ENCODE measurements at regions not wholly inside any gene's neighbourhood (a gene's known extent, or its start where the extent isn't known, plus 50 kb on each side); places are given as distances from the start of the nearest gene placed in this dataset.
"Not testable (repeated sequence)": the region's sequence is repeated elsewhere in the genome, so short reads cannot be mapped to it uniquely, and the experiment has no call there.

DNA sequence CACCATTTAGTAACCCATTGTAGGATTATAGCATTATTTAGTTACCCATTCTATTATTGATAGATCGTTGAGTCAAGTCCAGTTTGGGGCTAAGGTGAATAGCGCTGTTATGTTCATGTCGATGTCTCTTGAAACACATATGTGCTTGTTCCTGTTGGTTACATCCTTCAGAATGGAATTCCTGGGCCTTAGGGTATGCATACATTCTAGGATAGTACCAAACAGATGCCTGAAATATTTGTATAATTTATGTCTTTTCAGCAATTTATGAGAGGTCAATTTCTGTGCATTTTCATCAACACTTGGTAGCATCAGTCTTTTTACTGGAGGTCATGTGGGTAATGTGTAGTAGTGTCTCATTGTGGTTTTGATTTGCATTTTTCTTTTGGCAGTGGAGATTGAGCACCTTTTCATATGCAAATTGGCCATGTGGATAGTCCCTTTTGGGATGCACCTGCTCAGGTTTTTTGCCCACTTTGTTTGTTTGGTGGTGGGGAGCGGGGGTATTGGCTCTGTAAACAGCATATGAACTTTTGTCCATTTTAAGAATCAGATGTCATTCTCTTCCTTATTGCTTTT lies 104.2 kb downstream of the CDRT15L2 start:
- H3K4me3 ChIP-seq (ENCODE audit: extremely low read depth, insufficient read depth, low read length, poor library complexity, severe bottlenecking); H3K9me3 ChIP-seq (ENCODE audit: control insufficient read depth, low read length); H3K4me1 ChIP-seq (ENCODE audit: control insufficient read depth, insufficient read depth, low read length, poor library complexity, severe bottlenecking); H3K36me3 ChIP-seq (ENCODE audit: control insufficient read depth, insufficient read depth, low read length); H3K27ac ChIP-seq (ENCODE audit: low read depth, low read length, severe bottlenecking): not testable (repeated sequence)
- WGBS, 2 experiments (ENCODE audit: insufficient coverage in 2 of 2): 93% methylated on average over 3 of the region's 4 CpGs; no CpG with 5 or more reads in 1 of the 2 experiments

DNA sequence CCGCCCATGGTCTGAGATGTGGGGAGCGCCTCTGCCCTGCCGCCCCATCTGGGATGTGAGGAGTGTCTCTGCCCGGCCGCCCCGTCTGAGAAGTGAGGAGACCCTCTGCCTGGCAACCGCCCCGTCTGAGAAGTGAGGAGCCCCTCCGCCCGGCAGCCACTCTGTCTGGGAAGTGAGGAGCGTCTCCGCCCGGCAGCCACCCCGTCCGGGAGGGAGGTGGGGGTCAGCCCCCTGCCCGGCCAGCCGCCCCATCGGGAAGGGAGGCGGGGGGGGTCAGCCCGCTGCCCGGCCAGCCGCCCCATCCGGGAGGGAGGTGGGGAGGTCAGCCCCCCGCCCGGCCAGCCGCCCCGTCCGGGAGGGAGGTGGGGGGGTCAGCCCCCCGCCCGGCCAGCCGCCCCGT lies 105.5 kb downstream of the CDRT15L2 start:
- H3K4me1 ChIP-seq (ENCODE audit: control insufficient read depth, insufficient read depth, low read length, poor library complexity, severe bottlenecking); H3K27ac ChIP-seq (ENCODE audit: low read depth, low read length, severe bottlenecking); H3K9me3 ChIP-seq (ENCODE audit: control insufficient read depth, low read length); H3K4me3 ChIP-seq (ENCODE audit: extremely low read depth, insufficient read depth, low read length, poor library complexity, severe bottlenecking); H3K36me3 ChIP-seq (ENCODE audit: control insufficient read depth, insufficient read depth, low read length): not testable (repeated sequence)
- 88% methylated on average over 8 of the region's 32 CpGs; no CpG with 5 or more reads in 1 of the 2 experiments for WGBS, 2 experiments (ENCODE audit: insufficient coverage in 2 of 2)

DNA sequence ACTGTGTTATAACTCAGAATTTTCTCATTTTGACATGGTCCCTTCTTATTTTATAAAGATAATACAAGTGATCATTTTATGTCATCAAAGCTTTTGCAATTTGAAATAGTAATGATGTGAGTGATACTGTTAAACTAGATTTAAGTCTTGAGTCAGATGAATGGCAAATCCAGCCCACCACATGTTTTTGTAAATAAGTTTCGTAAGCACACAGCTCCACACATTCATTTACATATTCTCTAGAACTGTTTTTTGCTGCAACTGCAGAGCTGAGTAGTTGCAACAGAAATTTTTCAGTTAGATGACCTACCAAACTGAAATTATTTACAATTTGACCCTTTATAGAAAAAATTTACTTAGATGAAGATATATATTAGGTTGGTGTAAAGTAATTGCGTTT lies 108.1 kb downstream of the CDRT15L2 start:
- not testable (repeated sequence) for H3K4me1 ChIP-seq (ENCODE audit: control insufficient read depth, insufficient read depth, low read length, poor library complexity, severe bottlenecking); H3K36me3 ChIP-seq (ENCODE audit: control insufficient read depth, insufficient read depth, low read length); H3K4me3 ChIP-seq (ENCODE audit: extremely low read depth, insufficient read depth, low read length, poor library complexity, severe bottlenecking); H3K27ac ChIP-seq (ENCODE audit: low read depth, low read length, severe bottlenecking); H3K9me3 ChIP-seq (ENCODE audit: control insufficient read depth, low read length)
- WGBS, 2 experiments (ENCODE audit: insufficient coverage in 2 of 2): no CpG with 5 or more reads among the region's 2 CpGs

DNA sequence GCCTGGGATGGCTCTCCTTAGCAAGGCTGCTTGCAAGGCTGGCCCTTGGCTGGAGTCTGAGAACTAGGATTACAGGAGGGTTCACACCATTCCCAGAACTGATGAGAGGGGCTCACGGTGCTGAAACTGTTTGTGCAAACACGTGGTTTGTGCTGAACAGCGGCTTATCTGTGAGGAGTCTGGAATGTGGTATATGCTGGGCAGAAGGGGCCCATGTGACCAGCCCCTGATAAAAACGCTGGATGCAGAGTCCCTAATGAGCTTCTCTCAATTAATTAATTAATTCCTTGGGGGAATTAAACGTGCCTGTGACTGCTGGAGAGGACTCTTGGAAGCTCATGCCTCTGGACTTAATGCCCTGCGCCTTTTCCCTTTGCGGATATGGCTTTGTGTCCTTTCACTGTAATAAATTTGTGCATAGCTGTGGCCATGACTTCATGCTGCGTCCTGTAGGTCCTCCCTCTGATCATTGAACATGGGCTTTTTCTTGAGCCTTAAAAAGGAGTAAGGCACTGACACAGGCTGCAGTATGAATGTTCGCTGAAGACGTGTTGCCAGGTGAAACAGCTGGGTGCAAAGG lies 109.7 kb downstream of the CDRT15L2 start:
- H3K4me3 ChIP-seq (ENCODE audit: extremely low read depth, insufficient read depth, low read length, poor library complexity, severe bottlenecking); H3K27ac ChIP-seq (ENCODE audit: low read depth, low read length, severe bottlenecking); H3K9me3 ChIP-seq (ENCODE audit: control insufficient read depth, low read length); H3K36me3 ChIP-seq (ENCODE audit: control insufficient read depth, insufficient read depth, low read length); H3K4me1 ChIP-seq (ENCODE audit: control insufficient read depth, insufficient read depth, low read length, poor library complexity, severe bottlenecking): not testable (repeated sequence)
- 81 to 98% methylated on average over 6 to 7 of the region's 10 CpGs for WGBS, 2 experiments (ENCODE audit: insufficient coverage in 2 of 2)

DNA sequence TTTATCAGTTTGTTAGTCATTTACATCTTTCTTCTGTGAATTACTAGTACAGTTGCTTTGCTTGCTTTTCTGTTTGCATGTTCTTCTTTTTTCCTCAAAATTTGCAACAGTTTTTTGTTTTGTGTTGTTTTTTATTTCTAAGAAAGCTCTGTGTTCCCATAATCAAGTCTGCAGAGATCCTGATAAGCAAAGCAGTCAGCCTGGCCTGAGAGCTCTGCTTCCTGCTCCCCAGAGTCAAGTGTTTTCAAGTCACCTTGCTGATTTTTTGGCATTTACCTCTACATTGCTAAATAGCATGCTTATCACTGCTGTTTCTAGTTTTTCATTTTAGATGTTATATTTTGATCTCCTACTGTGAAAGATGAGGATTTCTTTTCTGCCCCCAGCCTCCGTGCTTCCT lies 113.2 kb downstream of the CDRT15L2 start:
- not testable (repeated sequence) for H3K27ac ChIP-seq (ENCODE audit: low read depth, low read length, severe bottlenecking); H3K4me1 ChIP-seq (ENCODE audit: control insufficient read depth, insufficient read depth, low read length, poor library complexity, severe bottlenecking); H3K9me3 ChIP-seq (ENCODE audit: control insufficient read depth, low read length); H3K4me3 ChIP-seq (ENCODE audit: extremely low read depth, insufficient read depth, low read length, poor library complexity, severe bottlenecking); H3K36me3 ChIP-seq (ENCODE audit: control insufficient read depth, insufficient read depth, low read length)
- WGBS, 2 experiments (ENCODE audit: insufficient coverage in 2 of 2): no CpG with 5 or more reads among the region's 1 CpG

DNA sequence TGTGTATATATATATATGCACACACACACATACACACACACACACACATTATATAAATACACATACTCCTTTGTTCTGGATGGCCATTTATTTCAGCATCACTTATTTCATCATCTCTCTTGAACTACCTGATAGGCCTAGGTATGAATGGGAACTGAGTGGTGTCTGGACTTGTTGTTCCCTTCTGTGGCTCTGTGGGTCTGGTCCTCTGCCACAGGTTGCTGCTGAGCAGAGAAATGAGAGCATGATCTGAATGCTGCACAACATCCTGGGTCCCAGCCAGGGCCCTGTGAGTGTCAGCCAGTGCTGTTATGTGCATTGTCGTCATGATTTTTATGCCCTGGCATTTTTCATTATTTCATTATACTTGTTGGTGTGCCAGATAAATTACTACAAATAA lies 116.3 kb downstream of the CDRT15L2 start:
- not testable (repeated sequence) for H3K36me3 ChIP-seq (ENCODE audit: control insufficient read depth, insufficient read depth, low read length)
- WGBS, 2 experiments (ENCODE audit: insufficient coverage in 2 of 2): 83% methylated on average over 1 of the region's 1 CpG; no CpG with 5 or more reads in 1 of the 2 experiments

DNA sequence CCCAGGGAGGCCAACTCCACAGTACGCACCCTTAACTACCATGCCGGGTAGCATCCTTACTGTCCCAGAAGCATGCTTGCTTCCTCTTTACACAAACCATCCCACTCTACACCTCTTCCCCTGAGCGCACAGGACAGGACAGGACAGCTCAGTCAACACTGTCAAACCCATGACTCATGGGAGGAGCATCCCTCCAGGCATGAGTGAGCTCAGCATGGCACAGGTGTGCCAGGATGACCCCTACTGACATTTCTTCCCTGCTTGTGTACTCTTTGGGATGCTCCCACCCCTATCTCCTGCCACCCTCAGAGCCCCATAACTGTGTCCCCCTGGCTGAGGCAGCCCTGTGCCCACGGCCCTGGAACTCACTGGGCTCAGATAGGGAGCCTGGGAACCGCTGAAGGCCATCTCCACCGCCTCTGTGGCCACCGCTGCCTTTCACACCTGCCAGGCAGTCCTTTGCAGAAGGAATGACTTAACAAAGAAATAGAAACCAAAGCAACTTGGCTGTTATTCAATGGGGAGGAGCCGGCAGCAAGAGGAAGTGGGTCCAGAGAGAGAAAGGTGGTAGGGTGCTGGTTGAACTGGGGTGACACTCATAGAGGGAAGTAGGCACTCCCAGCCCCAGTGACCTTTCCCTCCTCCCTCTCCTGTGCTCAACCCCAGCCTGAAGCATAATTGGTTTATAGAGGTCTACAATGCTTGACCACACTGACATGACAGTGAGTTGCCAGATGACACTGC lies 119.1 kb downstream of the CDRT15L2 start:
- not testable (repeated sequence) for H3K4me3 ChIP-seq (ENCODE audit: extremely low read depth, insufficient read depth, low read length, poor library complexity, severe bottlenecking); H3K4me1 ChIP-seq (ENCODE audit: control insufficient read depth, insufficient read depth, low read length, poor library complexity, severe bottlenecking); H3K9me3 ChIP-seq (ENCODE audit: control insufficient read depth, low read length); H3K27ac ChIP-seq (ENCODE audit: low read depth, low read length, severe bottlenecking); H3K36me3 ChIP-seq (ENCODE audit: control insufficient read depth, insufficient read depth, low read length)
- 100% methylated on average over 1 of the region's 8 CpGs; no CpG with 5 or more reads in 1 of the 2 experiments for WGBS, 2 experiments (ENCODE audit: insufficient coverage in 2 of 2)

More for the DNA sequence above, 116.3 kb downstream of the CDRT15L2 start:
- not testable (repeated sequence) for H3K9me3 ChIP-seq (ENCODE audit: control insufficient read depth, low read length); H3K4me3 ChIP-seq (ENCODE audit: extremely low read depth, insufficient read depth, low read length, poor library complexity, severe bottlenecking); H3K4me1 ChIP-seq (ENCODE audit: control insufficient read depth, insufficient read depth, low read length, poor library complexity, severe bottlenecking); H3K27ac ChIP-seq (ENCODE audit: low read depth, low read length, severe bottlenecking)

DNA sequence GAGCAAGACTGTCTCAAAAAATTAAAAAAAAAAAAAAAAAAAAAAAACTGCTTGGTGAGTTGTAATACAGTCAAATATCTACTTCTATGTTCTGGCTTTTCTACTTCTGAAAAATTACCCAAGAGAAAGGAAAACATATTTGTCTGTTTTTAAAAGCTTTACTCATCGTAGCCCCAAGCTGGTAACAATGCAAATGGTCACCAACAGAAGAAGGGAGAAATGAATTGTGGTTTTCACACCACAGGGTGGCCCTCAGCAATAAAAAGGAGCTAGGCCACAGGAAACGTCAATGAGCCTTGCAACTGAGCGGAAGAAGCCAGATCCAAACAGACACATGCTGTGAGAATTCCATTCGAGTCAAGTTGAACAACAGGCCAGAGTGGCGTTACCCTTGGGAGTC lies 121.0 kb downstream of the CDRT15L2 start:
- not testable (repeated sequence) for H3K4me1 ChIP-seq (ENCODE audit: control insufficient read depth, insufficient read depth, low read length, poor library complexity, severe bottlenecking); H3K27ac ChIP-seq (ENCODE audit: low read depth, low read length, severe bottlenecking); H3K9me3 ChIP-seq (ENCODE audit: control insufficient read depth, low read length); H3K4me3 ChIP-seq (ENCODE audit: extremely low read depth, insufficient read depth, low read length, poor library complexity, severe bottlenecking); H3K36me3 ChIP-seq (ENCODE audit: control insufficient read depth, insufficient read depth, low read length)
- WGBS, 2 experiments (ENCODE audit: insufficient coverage in 2 of 2): no CpG with 5 or more reads among the region's 5 CpGs

DNA sequence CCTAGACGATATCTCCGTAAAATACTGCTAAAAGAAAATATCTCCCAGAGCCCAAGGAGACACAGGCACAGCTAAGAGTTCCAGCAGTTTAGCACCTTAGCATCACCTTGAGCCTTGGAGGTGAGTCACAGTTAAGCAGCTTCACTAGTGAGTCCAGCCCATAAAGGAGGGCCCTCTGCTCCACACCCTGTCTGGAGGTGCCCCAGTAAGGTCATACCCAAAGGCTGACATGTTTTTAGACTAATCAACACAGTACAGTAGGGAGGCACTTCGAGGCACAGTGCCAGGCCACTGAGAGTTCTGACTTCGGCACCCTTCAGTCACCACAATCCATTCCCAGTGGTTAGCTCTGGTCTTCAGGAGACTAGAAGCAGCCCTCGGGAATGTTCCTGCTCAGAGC lies 121.8 kb downstream of the CDRT15L2 start:
- not testable (repeated sequence) for H3K9me3 ChIP-seq (ENCODE audit: control insufficient read depth, low read length); H3K36me3 ChIP-seq (ENCODE audit: control insufficient read depth, insufficient read depth, low read length); H3K27ac ChIP-seq (ENCODE audit: low read depth, low read length, severe bottlenecking); H3K4me3 ChIP-seq (ENCODE audit: extremely low read depth, insufficient read depth, low read length, poor library complexity, severe bottlenecking); H3K4me1 ChIP-seq (ENCODE audit: control insufficient read depth, insufficient read depth, low read length, poor library complexity, severe bottlenecking)
- 82 to 100% methylated on average over 2 of the region's 5 CpGs for WGBS, 2 experiments (ENCODE audit: insufficient coverage in 2 of 2)

DNA sequence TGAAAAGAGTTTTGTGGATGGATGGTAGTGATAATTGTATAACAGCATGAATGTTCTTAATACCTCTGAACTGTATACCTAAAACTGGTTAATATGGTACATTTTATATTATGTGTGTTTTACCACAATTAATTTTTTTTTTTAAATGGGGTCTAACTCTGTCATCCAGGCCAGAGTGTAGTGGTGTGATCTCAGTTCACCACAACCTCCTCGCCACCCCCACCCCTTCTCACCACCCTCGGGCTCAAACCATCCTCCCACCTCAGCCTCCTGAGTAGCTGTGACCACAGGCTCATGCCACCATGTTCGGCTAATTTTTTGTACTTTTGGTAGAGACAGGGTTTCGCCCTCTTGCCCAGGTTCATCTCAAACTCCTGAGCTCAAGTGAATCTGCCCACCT lies 123.2 kb downstream of the CDRT15L2 start:
- Histone ChIP-seq H3K27ac (ENCODE audit: low read depth, low read length, severe bottlenecking) (no peak overlapping the region), H3K4me3 (ENCODE audit: extremely low read depth, insufficient read depth, low read length, poor library complexity, severe bottlenecking) (no peak overlapping the region), H3K4me1 (ENCODE audit: control insufficient read depth, insufficient read depth, low read length, poor library complexity, severe bottlenecking) (no peaks in the 10 kb centered on the region), H3K36me3 (ENCODE audit: control insufficient read depth, insufficient read depth, low read length) (no peaks in the 10 kb centered on the region), H3K9me3 (ENCODE audit: control insufficient read depth, low read length) (no peaks in the 10 kb centered on the region)
- WGBS, 2 experiments (ENCODE audit: insufficient coverage in 2 of 2): 94% methylated on average over 2 of the region's 4 CpGs; no CpG with 5 or more reads in 1 of the 2 experiments

DNA sequence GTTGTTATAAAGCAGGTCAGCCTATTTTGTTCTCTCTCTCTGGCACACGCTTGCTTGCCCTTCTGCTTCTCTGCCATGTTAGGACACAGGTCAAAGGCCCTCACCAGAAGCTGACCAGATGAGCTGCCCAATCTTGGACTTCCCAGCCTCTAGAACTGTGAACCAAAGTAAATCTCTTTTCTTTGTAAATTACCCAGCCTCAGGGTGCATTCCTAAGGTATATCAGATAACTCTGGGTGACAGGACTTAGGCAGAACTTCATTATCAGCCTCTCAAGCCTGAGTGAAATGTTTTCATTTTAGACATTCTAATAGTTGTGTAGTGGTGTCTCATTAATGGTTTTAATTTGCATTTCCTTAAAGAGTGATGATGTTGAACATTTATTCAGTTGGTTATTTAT lies 124.3 kb downstream of the CDRT15L2 start:
- 83 to 100% methylated on average over 1 of the region's 1 CpG for WGBS, 2 experiments (ENCODE audit: insufficient coverage in 2 of 2)
- Histone ChIP-seq H3K36me3 (ENCODE audit: control insufficient read depth, insufficient read depth, low read length) (no peaks in the 10 kb centered on the region), H3K4me1 (ENCODE audit: control insufficient read depth, insufficient read depth, low read length, poor library complexity, severe bottlenecking) (no peaks in the 10 kb centered on the region), H3K27ac (ENCODE audit: low read depth, low read length, severe bottlenecking) (no peak overlapping the region), H3K4me3 (ENCODE audit: extremely low read depth, insufficient read depth, low read length, poor library complexity, severe bottlenecking) (no peak overlapping the region), H3K9me3 (ENCODE audit: control insufficient read depth, low read length) (no peaks in the 10 kb centered on the region)

Data from mesodermal cell (in vitro differentiated cells).